H1 (cell line): ENCODE measurements at regions not wholly inside any gene's neighbourhood (a gene's known extent, or its start where the extent isn't known, plus 50 kb on each side); places are given as distances from the start of the nearest gene placed in this dataset.

Source experiments
- CTCF ChIA-PET: fragments of 300-600 bp; sonication (Branson Sonifier 250); formaldehyde crosslinking; loops from one replicate; lab custom pipeline; 2021; ENCODE audit not compliant: partially characterized antibody; lab: Charles Lee
- POLR2A ChIA-PET: fragments of 300-600 bp; sonication (Branson Sonifier 250); formaldehyde crosslinking; loops from one replicate; lab custom pipeline; 2021; ENCODE audit warnings: inconsistent platforms; ENCODE audit not compliant: partially characterized antibody; lab: Charles Lee
- DNase-seq, 2 experiments: peaks; one replicate each; pipeline versions ENCODE4 v3.0.0 to v3.0.0-alpha.2; 2010 to 2022; ENCODE audit warnings: low spot score in 2 of 2, low read depth in 1 of 2, mixed read lengths in 1 of 2
- FAIRE-seq: peaks from 2 replicates; lab custom pipeline; 2011; peaks lifted over from hg19 to GRCh38; lab: Jason Lieb, UNC
- H2AFZ ChIP-seq: 2 replicates; pipeline ENCODE4 v1.8.1; 2012; ENCODE audit warnings: low read length, inconsistent platforms
- H2AK5ac ChIP-seq: 2 replicates; pipeline ENCODE4 v1.6.1; 2013; ENCODE audit warnings: low read depth, low read length
- H2BK120ac ChIP-seq: replicated peaks from 2 replicates; pipeline ENCODE3; 2013; ENCODE audit warnings: low read depth, low read length, inconsistent platforms
- H2BK12ac ChIP-seq: 2 replicates; pipeline ENCODE4 v1.6.1; 2013; ENCODE audit warnings: low read depth, low read length
- H2BK15ac ChIP-seq: 2 replicates; pipeline ENCODE4 v1.6.1; 2013; ENCODE audit warnings: low read length
- H2BK20ac ChIP-seq: 2 replicates; pipeline ENCODE4 v1.6.1; 2013; ENCODE audit warnings: low read length
- H2BK5ac ChIP-seq: 2 replicates; pipeline ENCODE4 v1.6.1; 2013; ENCODE audit warnings: low read depth, low read length
- H3K14ac ChIP-seq: 2 replicates; pipeline ENCODE4 v1.6.1; 2013; ENCODE audit warnings: inconsistent platforms; ENCODE audit not compliant: insufficient read length
- H3K18ac ChIP-seq: 2 replicates; pipeline ENCODE4 v1.6.1; 2013; ENCODE audit warnings: low read length; ENCODE audit errors: extremely low read depth
- H3K23ac ChIP-seq: 2 replicates; pipeline ENCODE4 v1.6.1; 2013; ENCODE audit warnings: inconsistent platforms; ENCODE audit not compliant: insufficient read length
- H3K23me2 ChIP-seq: 2 replicates; pipeline ENCODE4 v1.6.1; 2013; ENCODE audit warnings: low read depth, low read length
- H3K27ac ChIP-seq: 2 replicates; pipeline ENCODE4 v1.6.1; 2011; ENCODE audit warnings: low read depth, low read length, inconsistent platforms
- H3K27me3 ChIP-seq, 4 experiments: replicated peaks in 1 of 4; 1 replicate in 1 of 4; 2 replicates in 3 of 4; pipeline versions ENCODE4 v1.6.1 to v1.8.1; 2011 to 2013; ENCODE audit warnings: low read length in 3 of 4, mild to moderate bottlenecking in 3 of 4, inconsistent platforms in 2 of 4, mixed read lengths in 2 of 4, moderate library complexity in 1 of 4; ENCODE audit not compliant: control insufficient read depth in 3 of 4, insufficient read depth in 3 of 4; ENCODE audit errors: extremely low read depth in 1 of 4
- H3K36me3 ChIP-seq, 4 experiments: 2 replicates each; pipeline versions ENCODE4 v1.6.1 to v1.8.1; 2011 to 2013; ENCODE audit warnings: mild to moderate bottlenecking in 4 of 4, low read length in 3 of 4, moderate library complexity in 2 of 4, control low read depth in 1 of 4, inconsistent platforms in 1 of 4; ENCODE audit not compliant: insufficient read depth in 4 of 4, control insufficient read depth in 2 of 4
- H3K4ac ChIP-seq: replicated peaks from 2 replicates; pipeline ENCODE3; 2013; ENCODE audit warnings: low read length, low read depth, mixed read lengths, inconsistent platforms; ENCODE audit not compliant: insufficient read length
- H3K4me1 ChIP-seq, 4 experiments: replicated peaks in 1 of 4; 1 replicate in 1 of 4; 2 replicates in 3 of 4; pipeline versions ENCODE4 v1.6.1 to v1.8.1; 2011 to 2013; ENCODE audit warnings: low read length in 3 of 4, inconsistent platforms in 2 of 4, mixed read lengths in 1 of 4; ENCODE audit not compliant: insufficient read depth in 4 of 4, control insufficient read depth in 3 of 4
- H3K4me2 ChIP-seq, 2 experiments: 2 replicates each; pipeline versions ENCODE4 v1.6.1 to v1.8.1; 2011 to 2013; ENCODE audit warnings: low read depth in 2 of 2, low read length in 2 of 2, control low read depth in 1 of 2, inconsistent platforms in 1 of 2, mild to moderate bottlenecking in 1 of 2; ENCODE audit not compliant: insufficient read depth in 1 of 2
- H3K4me3 ChIP-seq, 4 experiments: fragments of 200-600, 300-600 bp in 1 of 4; sonication (generic), shearing (Covaris generic), sonication (Bioruptor Twin) in 1 of 4; 2 replicates each; pipeline versions ENCODE4 v1.5.1 to v1.8.1; 2011 to 2016; ENCODE audit warnings: low read length in 4 of 4, low read depth in 3 of 4, control low read depth in 2 of 4, inconsistent platforms in 2 of 4, mild to moderate bottlenecking in 2 of 4, mixed read lengths in 1 of 4, moderate library complexity in 1 of 4; ENCODE audit not compliant: insufficient read depth in 2 of 4; ENCODE audit errors: extremely low read depth in 1 of 4
- H3K56ac ChIP-seq: replicated peaks from 2 replicates; pipeline ENCODE3; 2013; ENCODE audit warnings: low read depth, mild to moderate bottlenecking, mixed read lengths, low read length, inconsistent platforms; ENCODE audit not compliant: insufficient read length
- H3K79me1 ChIP-seq: 2 replicates; pipeline ENCODE4 v1.6.1; 2013; ENCODE audit warnings: low read depth, low read length, control low read depth
- H3K79me2 ChIP-seq, 2 experiments: 2 replicates each; pipeline versions ENCODE4 v1.6.1 to v1.8.1; 2012 to 2013; ENCODE audit warnings: low read length in 2 of 2, mild to moderate bottlenecking in 2 of 2, inconsistent platforms in 1 of 2; ENCODE audit not compliant: insufficient read depth in 2 of 2, control insufficient read depth in 1 of 2
- H3K9ac ChIP-seq, 4 experiments: replicated peaks in 1 of 4; 1 replicate in 1 of 4; 2 replicates in 3 of 4; pipeline versions ENCODE4 v1.6.1 to v1.8.1; 2011 to 2013; ENCODE audit warnings: low read depth in 3 of 4, low read length in 3 of 4, control low read depth in 2 of 4, mild to moderate bottlenecking in 2 of 4, moderate library complexity in 2 of 4, inconsistent platforms in 1 of 4; ENCODE audit errors: extremely low read depth in 1 of 4
- H3K9me3 ChIP-seq, 2 experiments: 2 replicates each; pipeline versions ENCODE4 v1.6.1 to v1.8.1; 2012 to 2013; ENCODE audit warnings: mild to moderate bottlenecking in 2 of 2, moderate library complexity in 2 of 2, control low read depth in 1 of 2, inconsistent platforms in 1 of 2, low read depth in 1 of 2, low read length in 1 of 2, mixed read lengths in 1 of 2; ENCODE audit not compliant: insufficient read depth in 2 of 2
- H4K20me1 ChIP-seq, 2 experiments: replicated peaks in 1 of 2; 2 replicates each; pipeline versions ENCODE3 to v1.8.1; 2011 to 2013; ENCODE audit warnings: inconsistent platforms in 2 of 2, low read length in 2 of 2, mild to moderate bottlenecking in 1 of 2; ENCODE audit not compliant: insufficient read depth in 2 of 2, control insufficient read depth in 1 of 2
- H4K5ac ChIP-seq: 2 replicates; pipeline ENCODE4 v1.6.1; 2013; ENCODE audit warnings: low read length, low read depth, mixed read lengths, inconsistent platforms; ENCODE audit not compliant: insufficient read length
- H4K8ac ChIP-seq: 2 replicates; pipeline ENCODE4 v1.8.0; 2013; ENCODE audit warnings: mild to moderate bottlenecking, moderate library complexity, low read length, inconsistent platforms; ENCODE audit not compliant: insufficient read depth; ENCODE audit errors: extremely low read depth
- H4K91ac ChIP-seq: replicated peaks from 2 replicates; pipeline ENCODE3; 2013; ENCODE audit warnings: low read length, mixed read lengths, inconsistent platforms; ENCODE audit not compliant: insufficient read length
- BRCA1 ChIP-seq: IDR thresholded peaks from 2 replicates; pipeline ENCODE4 v1.6.1; 2012; ENCODE audit warnings: low read depth, low read length, improper control_type of control experiment
- CBX8 ChIP-seq: fragments of 300-800, 300-1000 bp; sonication (generic); IDR thresholded peaks from 2 replicates; pipeline ENCODE4 v1.7.1; 2016; ENCODE audit warnings: low read depth, low read length, borderline replicate concordance
- SP4 ChIP-seq: IDR thresholded peaks from 2 replicates; pipeline ENCODE4 v1.6.1; 2012; ENCODE audit warnings: low read length, inconsistent platforms
- TAF1 ChIP-seq: IDR thresholded peaks from 2 replicates; pipeline ENCODE4 v1.6.1; 2011; ENCODE audit warnings: mild to moderate bottlenecking, low read depth, low read length
- TEAD4 ChIP-seq: IDR thresholded peaks from 2 replicates; pipeline ENCODE4 v1.6.1; 2012; ENCODE audit warnings: low read depth, low read length, inconsistent platforms, mixed read lengths
- WGBS, 2 experiments: shearing (Covaris generic) in 1 of 2; methylation state at CpG; one replicate each; pipeline versions ENCODE4 v1.1.6 to v1.1.7; 2013 to 2015; ENCODE audit warnings: low lambda C conversion rate in 2 of 2, mixed read lengths in 2 of 2, inconsistent platforms in 1 of 2, low coverage in 1 of 2, missing lambda C conversion rate in 1 of 2; ENCODE audit not compliant: insufficient replicate concordance in 2 of 2, insufficient coverage in 1 of 2, insufficient read length in 1 of 2; ENCODE audit errors: extremely low coverage in 1 of 2, missing lambda C conversion rate in 1 of 2; 5-methylcytosine and 5-hydroxymethylcytosine counted together
- TF ChIP-seq, protein P1 (sequence below): IDR thresholded peaks from 2 replicates; pipeline ENCODE4 v1.6.1; 2012; ENCODE audit warnings: inconsistent platforms
- TF ChIP-seq, protein P2 (sequence below): IDR thresholded peaks from 2 replicates; pipeline ENCODE4 v1.6.1; 2012; ENCODE audit warnings: low read length, inconsistent platforms

DNA sequence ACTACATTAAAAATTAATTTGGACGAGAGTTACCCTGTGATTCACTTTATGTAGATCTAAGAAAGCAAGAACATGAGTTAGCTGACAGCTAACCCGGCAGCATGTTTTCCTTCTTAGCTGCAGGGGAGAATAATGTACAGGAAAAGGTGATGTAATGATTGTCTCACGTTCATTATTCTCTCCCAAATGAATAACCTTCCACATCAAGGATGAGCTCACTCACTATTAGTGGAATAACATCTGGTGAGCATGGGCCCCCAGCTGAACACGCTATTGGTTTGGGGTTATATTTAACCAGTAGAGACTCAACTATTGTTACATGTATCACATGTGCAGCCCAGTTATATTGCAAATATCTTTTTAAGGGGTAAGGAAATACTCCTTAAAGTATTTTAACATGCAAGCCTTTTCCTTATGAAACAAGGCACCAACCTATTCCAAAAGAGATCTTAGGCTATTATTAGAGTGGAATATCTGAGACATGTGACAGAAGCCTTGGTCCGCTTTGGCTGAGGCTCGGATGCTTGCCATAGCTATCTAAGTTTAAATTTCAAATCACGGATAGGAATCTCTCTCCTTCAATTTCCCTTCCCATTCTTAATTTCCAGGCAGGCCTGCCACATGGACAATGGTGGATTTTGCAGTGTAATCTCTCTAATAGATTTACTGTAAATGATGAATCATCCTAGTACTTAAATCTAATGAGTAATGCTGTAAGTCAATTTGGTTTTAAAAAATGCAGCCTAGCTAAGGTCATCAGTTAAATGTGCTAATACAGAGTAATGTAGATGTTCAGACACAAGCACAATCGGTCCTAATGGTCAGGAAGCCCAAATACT lies 99.0 kb upstream of the OTUD4 start:
- Histone ChIP-seq H2AK5ac (no peak overlapping the region), H3K18ac (no peak overlapping the region), H2BK20ac (no peak overlapping the region), H3K27ac (no peak overlapping the region), H4K20me1 (no peaks in the 10 kb centered on the region), H2BK15ac (no peak overlapping the region), H3K79me1 (no peaks in the 10 kb centered on the region), H3K4me3 (no peak overlapping the region), H3K4me1 (no peaks in the 10 kb centered on the region), H4K8ac (no peak overlapping the region), H2BK12ac (no peak overlapping the region), H3K9me3 (no peaks in the 10 kb centered on the region), H3K27me3 (no peaks in the 10 kb centered on the region), H3K4me2 (no peak overlapping the region), H2BK5ac (no peak overlapping the region), H3K9ac (no peak overlapping the region), H3K36me3 (no peaks in the 10 kb centered on the region), H3K56ac (no peak overlapping the region), H4K5ac (no peak overlapping the region), H3K23ac (no peak overlapping the region), H4K91ac (no peak overlapping the region), H3K4ac (no peak overlapping the region), H3K79me2 (no peaks in the 10 kb centered on the region), H3K14ac (no peak overlapping the region), H2BK120ac (no peak overlapping the region), H3K23me2 (no peaks in the 10 kb centered on the region), H2AFZ (no peak overlapping the region)
- no peak for DNase-seq
- POLR2A ChIA-PET, result no interaction called here
- CTCF ChIA-PET, result interaction anchor here (0.6 kb wide), 1 partner anchor 156 kb away, joined by 3 read pairs; no protein-coding TSS in a partner anchor
- 89% methylated on average over 8 of the region's 8 CpGs; no CpG with 5 or more reads in 1 of the 2 experiments for WGBS, 2 experiments
- TF ChIP-seq, protein P1, sequence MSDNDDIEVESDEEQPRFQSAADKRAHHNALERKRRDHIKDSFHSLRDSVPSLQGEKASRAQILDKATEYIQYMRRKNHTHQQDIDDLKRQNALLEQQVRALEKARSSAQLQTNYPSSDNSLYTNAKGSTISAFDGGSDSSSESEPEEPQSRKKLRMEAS, result no peak
- no peak for TF ChIP-seq TEAD4
- no peak for TF ChIP-seq SP4
- TF ChIP-seq, protein P2, sequence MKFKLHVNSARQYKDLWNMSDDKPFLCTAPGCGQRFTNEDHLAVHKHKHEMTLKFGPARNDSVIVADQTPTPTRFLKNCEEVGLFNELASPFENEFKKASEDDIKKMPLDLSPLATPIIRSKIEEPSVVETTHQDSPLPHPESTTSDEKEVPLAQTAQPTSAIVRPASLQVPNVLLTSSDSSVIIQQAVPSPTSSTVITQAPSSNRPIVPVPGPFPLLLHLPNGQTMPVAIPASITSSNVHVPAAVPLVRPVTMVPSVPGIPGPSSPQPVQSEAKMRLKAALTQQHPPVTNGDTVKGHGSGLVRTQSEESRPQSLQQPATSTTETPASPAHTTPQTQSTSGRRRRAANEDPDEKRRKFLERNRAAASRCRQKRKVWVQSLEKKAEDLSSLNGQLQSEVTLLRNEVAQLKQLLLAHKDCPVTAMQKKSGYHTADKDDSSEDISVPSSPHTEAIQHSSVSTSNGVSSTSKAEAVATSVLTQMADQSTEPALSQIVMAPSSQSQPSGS, result no peak
- no peak for TF ChIP-seq CBX8
- no peak for TF ChIP-seq TAF1
- no peak for TF ChIP-seq BRCA1
- no peak for FAIRE-seq
